Endothelial cell (in vitro differentiated cells): ENCODE measurements at regions not wholly inside any gene's neighbourhood (a gene's known extent, or its start where the extent isn't known, plus 50 kb on each side); places are given as distances from the start of the nearest gene placed in this dataset.
"Not testable (repeated sequence)": the region's sequence is repeated elsewhere in the genome, so short reads cannot be mapped to it uniquely, and the experiment has no call there.

ENCODE experiments used
- DNase-seq: peaks from one replicate; pipeline ENCODE4 v3.0.0; 2021; ENCODE audit warnings: low spot score
- H3K27ac Mint-ChIP-seq: one replicate; pipeline ENCODE4 v1.8.0; 2021; ENCODE audit warnings: mixed read lengths, inconsistent platforms; ENCODE audit not compliant: unreplicated experiment
- H3K27me3 Mint-ChIP-seq: one replicate; pipeline ENCODE4 v1.8.0; 2021; ENCODE audit warnings: mild to moderate bottlenecking, moderate library complexity, mixed read lengths, inconsistent platforms; ENCODE audit not compliant: unreplicated experiment
- H3K36me3 Mint-ChIP-seq: one replicate; pipeline ENCODE4 v1.8.0; 2021; ENCODE audit warnings: mild to moderate bottlenecking, low read depth, mixed read lengths, inconsistent platforms; ENCODE audit not compliant: unreplicated experiment
- H3K4me1 Mint-ChIP-seq: one replicate; pipeline ENCODE4 v1.8.0; 2021; ENCODE audit warnings: mild to moderate bottlenecking, mixed read lengths, inconsistent platforms; ENCODE audit not compliant: unreplicated experiment
- H3K4me3 Mint-ChIP-seq: one replicate; pipeline ENCODE4 v1.8.0; 2021; ENCODE audit warnings: mild to moderate bottlenecking, mixed read lengths, inconsistent platforms; ENCODE audit not compliant: unreplicated experiment
- H3K9me3 Mint-ChIP-seq: one replicate; pipeline ENCODE4 v1.8.0; 2021; ENCODE audit warnings: mixed read lengths, inconsistent platforms; ENCODE audit not compliant: unreplicated experiment
- TF ChIP-seq, protein P1 (sequence below): fragments of 200-600 bp; sonication (generic); IDR thresholded peaks from one replicate; pipeline ENCODE4 v1.5.0; 2021; ENCODE audit warnings: antibody characterized with exemption; ENCODE audit not compliant: unreplicated experiment

DNA sequence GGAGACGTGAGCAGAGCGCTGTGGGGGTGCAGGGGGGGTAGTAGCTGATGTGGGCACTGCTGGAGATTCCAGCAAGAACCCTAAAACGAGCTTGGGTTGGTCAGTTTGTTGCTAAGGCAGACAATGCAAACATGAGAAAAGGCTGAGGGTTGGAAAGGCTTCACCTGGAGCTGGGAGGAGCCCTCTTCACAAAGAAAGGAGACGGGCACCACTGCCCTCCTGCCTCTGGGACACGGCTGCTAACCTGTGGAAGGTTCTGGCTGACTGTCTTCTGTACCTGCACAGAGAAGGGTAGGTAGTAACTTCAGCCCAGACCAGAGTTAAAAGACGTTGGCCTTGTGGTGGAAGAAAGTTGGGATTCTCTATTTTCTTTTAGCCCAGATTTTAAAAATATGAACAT lies 108.7 kb downstream of the SUCLA2 start:
- H3K27ac Mint-ChIP-seq, result no peak overlapping the region

DNA sequence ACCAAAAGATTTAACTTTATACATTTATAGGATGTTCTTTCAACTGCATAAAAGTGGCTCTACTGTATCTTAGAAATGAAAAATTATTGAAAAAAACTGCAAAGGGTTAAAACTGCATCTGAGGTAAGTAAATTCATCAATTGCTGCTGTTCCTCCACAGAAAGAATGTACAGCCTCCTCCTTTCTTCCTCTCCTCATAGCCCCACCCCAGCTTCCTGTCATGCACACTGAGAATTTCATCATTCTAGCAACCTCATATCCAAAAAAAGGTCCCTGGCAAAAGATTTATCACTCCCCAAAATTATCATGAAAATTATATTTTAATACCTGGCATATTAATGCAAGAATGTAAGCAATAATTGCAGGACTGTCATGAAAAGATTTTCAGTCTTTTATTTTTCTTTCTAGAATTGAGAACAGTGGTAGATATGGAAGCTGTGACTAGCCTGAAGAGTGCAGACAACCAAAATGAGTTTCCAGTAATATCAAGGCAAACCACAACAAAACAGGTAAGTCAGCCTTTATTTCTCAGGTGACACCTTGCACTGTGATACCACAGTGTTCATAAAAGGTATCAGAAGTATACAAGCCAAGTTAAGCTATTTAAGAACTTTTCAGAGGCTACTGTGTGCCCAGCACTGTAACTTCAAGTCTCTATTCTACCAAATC lies 110.8 kb downstream of the SUCLA2 start:
- H3K27me3 Mint-ChIP-seq, result peaks cover 4% of the 10 kb centered on the region

More for the DNA sequence above, 108.7 kb downstream of the SUCLA2 start:
- no peaks in the 10 kb centered on the region for H3K4me1 Mint-ChIP-seq
- no peaks in the 10 kb centered on the region for H3K9me3 Mint-ChIP-seq
- TF ChIP-seq, protein P1, sequence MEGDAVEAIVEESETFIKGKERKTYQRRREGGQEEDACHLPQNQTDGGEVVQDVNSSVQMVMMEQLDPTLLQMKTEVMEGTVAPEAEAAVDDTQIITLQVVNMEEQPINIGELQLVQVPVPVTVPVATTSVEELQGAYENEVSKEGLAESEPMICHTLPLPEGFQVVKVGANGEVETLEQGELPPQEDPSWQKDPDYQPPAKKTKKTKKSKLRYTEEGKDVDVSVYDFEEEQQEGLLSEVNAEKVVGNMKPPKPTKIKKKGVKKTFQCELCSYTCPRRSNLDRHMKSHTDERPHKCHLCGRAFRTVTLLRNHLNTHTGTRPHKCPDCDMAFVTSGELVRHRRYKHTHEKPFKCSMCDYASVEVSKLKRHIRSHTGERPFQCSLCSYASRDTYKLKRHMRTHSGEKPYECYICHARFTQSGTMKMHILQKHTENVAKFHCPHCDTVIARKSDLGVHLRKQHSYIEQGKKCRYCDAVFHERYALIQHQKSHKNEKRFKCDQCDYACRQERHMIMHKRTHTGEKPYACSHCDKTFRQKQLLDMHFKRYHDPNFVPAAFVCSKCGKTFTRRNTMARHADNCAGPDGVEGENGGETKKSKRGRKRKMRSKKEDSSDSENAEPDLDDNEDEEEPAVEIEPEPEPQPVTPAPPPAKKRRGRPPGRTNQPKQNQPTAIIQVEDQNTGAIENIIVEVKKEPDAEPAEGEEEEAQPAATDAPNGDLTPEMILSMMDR, result no peak
- H3K36me3 Mint-ChIP-seq, result no peaks in the 10 kb centered on the region
- peaks cover 4% of the 10 kb centered on the region for H3K27me3 Mint-ChIP-seq
- H3K4me3 Mint-ChIP-seq, result no peak overlapping the region
- no peak for DNase-seq

DNA sequence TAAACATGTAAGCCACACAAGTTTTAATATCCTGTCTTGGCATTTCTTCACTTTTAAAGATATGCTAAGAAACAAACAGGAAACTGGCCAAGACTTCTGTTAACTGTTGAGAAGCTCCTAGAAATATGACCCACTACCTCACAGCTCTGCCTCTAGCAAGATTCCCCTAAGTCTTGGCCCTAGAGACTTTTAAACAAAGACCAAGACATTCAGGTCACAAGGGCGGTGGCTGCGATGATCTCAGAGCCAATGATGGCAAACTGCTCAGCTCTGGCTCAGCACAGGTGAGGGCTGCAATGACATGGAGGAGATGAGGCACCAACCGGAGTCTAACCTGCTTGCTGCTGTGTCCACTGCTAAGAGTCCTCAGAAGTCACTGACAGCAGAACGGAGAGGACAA lies 114.8 kb downstream of the SUCLA2 start:
- H3K36me3 Mint-ChIP-seq, result no peaks in the 10 kb centered on the region
- no peak for DNase-seq
- H3K27ac Mint-ChIP-seq, result no peak overlapping the region

More for the DNA sequence above, 110.8 kb downstream of the SUCLA2 start:
- Mint-ChIP-seq H3K4me1 (no peaks in the 10 kb centered on the region), H3K36me3 (no peaks in the 10 kb centered on the region), H3K27ac (no peak overlapping the region), H3K9me3 (no peaks in the 10 kb centered on the region), H3K4me3 (no peak overlapping the region)
- TF ChIP-seq, protein P1, result no peak
- DNase-seq, result no peak

DNA sequence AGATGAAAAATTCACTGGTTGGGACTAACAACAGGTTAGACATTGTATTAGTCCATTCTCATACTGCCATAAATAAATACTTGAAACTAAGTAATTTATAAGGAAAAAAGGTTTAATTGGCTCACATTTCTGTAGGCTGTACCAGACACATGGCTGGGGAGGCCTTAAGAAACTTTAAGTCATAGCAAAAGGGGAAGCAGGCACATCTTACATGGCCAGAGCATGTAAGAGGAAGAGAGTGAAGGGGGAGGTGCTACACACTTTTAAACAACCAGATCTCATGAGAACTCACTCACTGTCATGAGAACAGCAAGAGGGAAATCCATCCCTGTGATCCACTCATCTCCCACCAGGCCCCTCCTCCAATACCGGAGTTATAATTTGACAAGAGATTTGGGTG lies 125.9 kb downstream of the SUCLA2 start:
- H3K4me1 Mint-ChIP-seq, result no peaks in the 10 kb centered on the region
- no peak overlapping the region for H3K27ac Mint-ChIP-seq
- peaks cover 7% of the 10 kb centered on the region for H3K9me3 Mint-ChIP-seq
- H3K36me3 Mint-ChIP-seq, result peaks cover 12% of the 10 kb centered on the region
- H3K4me3 Mint-ChIP-seq, result no peak overlapping the region
- DNase-seq, result no peak
- peaks cover 1% of the 10 kb centered on the region for H3K27me3 Mint-ChIP-seq
- TF ChIP-seq, protein P1, result no peak

More for the DNA sequence above, 114.8 kb downstream of the SUCLA2 start:
- Mint-ChIP-seq H3K27me3 (no peaks in the 10 kb centered on the region), H3K4me3 (no peak overlapping the region), H3K9me3 (no peaks in the 10 kb centered on the region), H3K4me1 (no peaks in the 10 kb centered on the region)
- TF ChIP-seq, protein P1, result no peak

DNA sequence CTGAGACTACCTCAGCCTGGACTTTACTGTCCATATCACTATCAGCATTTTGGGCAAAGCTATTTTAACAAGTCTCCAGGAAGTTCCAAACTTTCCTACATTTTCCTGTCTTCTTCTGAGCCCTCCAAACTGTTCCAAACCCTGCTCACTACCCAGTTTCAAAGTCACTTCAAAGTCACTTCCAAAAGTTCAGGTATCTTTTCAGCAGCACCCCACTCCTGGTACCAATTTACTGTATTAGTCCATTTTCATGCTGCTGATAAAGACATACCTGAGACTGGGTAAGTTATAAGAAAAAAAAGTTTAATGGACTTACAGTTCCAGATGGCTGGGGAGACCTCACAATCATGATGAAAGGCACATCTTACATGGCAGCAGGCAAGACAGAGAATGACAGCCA lies 127.1 kb downstream of the SUCLA2 start:
- not testable (repeated sequence) for H3K4me1 Mint-ChIP-seq, DNase-seq, H3K27me3 Mint-ChIP-seq, H3K9me3 Mint-ChIP-seq, H3K27ac Mint-ChIP-seq, H3K4me3 Mint-ChIP-seq
- peaks cover 12% of the 10 kb centered on the region for H3K36me3 Mint-ChIP-seq

DNA sequence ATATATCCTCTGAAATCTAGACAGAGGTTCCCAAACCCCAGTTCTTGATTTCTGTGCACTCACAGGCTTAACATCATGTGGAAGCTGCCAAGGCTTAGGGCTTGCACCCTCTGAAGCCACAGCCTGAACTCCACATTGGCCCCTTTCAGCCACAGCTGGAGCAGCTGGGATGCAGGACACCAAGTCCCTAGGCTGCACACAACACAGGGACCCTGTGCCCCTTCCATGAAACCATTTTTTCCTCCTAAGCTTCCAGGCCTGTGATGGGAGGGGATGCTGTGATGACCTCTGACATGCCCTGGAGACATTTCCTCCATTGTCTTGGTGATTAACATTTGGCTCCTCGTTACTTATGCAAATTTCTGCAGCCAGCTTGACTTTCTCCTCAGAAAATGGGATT lies 127.8 kb downstream of the SUCLA2 start:
- H3K4me1 Mint-ChIP-seq, H3K9me3 Mint-ChIP-seq, DNase-seq, H3K4me3 Mint-ChIP-seq, H3K27me3 Mint-ChIP-seq, H3K27ac Mint-ChIP-seq: not testable (repeated sequence)
- H3K36me3 Mint-ChIP-seq, result peaks cover 12% of the 10 kb centered on the region
